Body of pancreas (tissue), 4 donors: ENCODE measurements at regions not wholly inside any gene's neighbourhood (a gene's known extent, or its start where the extent isn't known, plus 50 kb on each side); places are given as distances from the start of the nearest gene placed in this dataset.

Experiments used
- ATAC-seq: fragments of 150-250 bp; one replicate; pipeline ENCODE4 v1.9.1; 2016
- DNase-seq, 4 donors: peaks; one replicate each; pipeline ENCODE4 v3.0.0-alpha.2; 2019
- H3K27ac ChIP-seq, 4 donors: fragments of 200-600 bp; sonication (generic); 1 replicate in 3 of 4; 2 replicates in 1 of 4; pipeline versions ENCODE4 v1.5.1 to v1.6.1; 2016 to 2019; ENCODE audit warnings: mild to moderate bottlenecking in 1 of 4, mixed read lengths in 1 of 4, moderate library complexity in 1 of 4
- H3K27me3 ChIP-seq, 2 donors: fragments of 200-600 bp; sonication (generic); one replicate each; pipeline ENCODE4 v1.6.0; 2016; ENCODE audit warnings: mild to moderate bottlenecking in 1 of 2
- H3K36me3 ChIP-seq, 2 donors: fragments of 200-600 bp; sonication (generic); replicated peaks in 1 of 2; 2 replicates each; pipeline ENCODE4 v1.5.1; 2016; ENCODE audit warnings: low read depth in 2 of 2; ENCODE audit not compliant: insufficient read depth in 1 of 2
- H3K4me1 ChIP-seq: fragments of 200-600 bp; sonication (generic); one replicate; pipeline ENCODE4 v1.6.0; 2016
- H3K4me3 ChIP-seq, 2 donors: fragments of 200-600 bp; sonication (generic); 1 replicate in 1 of 2; 2 replicates in 1 of 2; pipeline ENCODE4 v1.5.1; 2016 to 2019
- H3K9me3 ChIP-seq, 3 donors: fragments of 200-600 bp; sonication (generic); 1 replicate in 2 of 3; 2 replicates in 1 of 3; pipeline ENCODE4 v1.5.1; 2016
- POLR2A ChIP-seq, 3 donors: fragments of 450-650 bp; IDR thresholded peaks; one replicate each; pipeline ENCODE4 v1.6.1; 2016; ENCODE audit warnings: antibody characterized with exemption in 3 of 3, mild to moderate bottlenecking in 2 of 3
- WGBS, 2 donors: methylation state at CpG; one replicate each; pipeline ENCODE4 v1.1.5; 2017; 5-methylcytosine and 5-hydroxymethylcytosine counted together
- intact Hi-C: fragments of 100-400 bp; cut with DNase I; formaldehyde crosslinking; loops from one replicate; pipeline ENCODE4 v1.15.1; 2023
- TF ChIP-seq, protein P1 (sequence below), 7 experiments: fragments of 450-650 bp in 4 of 7; fragments of 200-600 bp in 3 of 7; sonication (generic) in 3 of 7; IDR thresholded peaks; one replicate each; pipeline ENCODE4 v1.5.1; 2016 to 2019; ENCODE audit warnings: antibody characterized with exemption in 7 of 7

DNA sequence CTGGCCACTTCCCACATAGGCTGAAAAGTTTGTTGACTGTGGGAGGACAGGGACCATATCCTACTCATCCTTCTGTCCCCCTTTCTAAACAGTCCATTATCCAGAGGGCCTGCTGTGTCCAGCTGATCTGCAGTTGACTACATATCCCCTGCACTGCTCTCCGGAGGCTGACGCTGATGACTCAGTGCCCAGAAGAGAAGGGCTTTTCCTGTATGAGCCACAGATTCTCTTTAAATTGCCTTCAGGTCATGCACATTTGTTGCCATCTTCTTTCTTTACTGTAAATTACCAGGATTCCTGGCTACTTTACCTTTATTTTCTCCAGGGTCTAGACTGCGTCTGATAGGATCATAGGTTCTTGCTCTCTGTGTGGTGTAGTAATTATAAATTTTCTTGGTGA, 125.2 kb downstream of the LACC1 start:
- Histone ChIP-seq H3K36me3 (no peaks in the 10 kb centered on the region), H3K9me3 (no peaks in the 10 kb centered on the region), H3K4me1 (no peaks in the 10 kb centered on the region), H3K27me3 (no peaks in the 10 kb centered on the region), H3K4me3 (no peak overlapping the region), H3K27ac (no peak overlapping the region)
- intact Hi-C loops = no loop called here
- no peak for DNase-seq
- no peak for ATAC-seq
- TF ChIP-seq, protein P1, sequence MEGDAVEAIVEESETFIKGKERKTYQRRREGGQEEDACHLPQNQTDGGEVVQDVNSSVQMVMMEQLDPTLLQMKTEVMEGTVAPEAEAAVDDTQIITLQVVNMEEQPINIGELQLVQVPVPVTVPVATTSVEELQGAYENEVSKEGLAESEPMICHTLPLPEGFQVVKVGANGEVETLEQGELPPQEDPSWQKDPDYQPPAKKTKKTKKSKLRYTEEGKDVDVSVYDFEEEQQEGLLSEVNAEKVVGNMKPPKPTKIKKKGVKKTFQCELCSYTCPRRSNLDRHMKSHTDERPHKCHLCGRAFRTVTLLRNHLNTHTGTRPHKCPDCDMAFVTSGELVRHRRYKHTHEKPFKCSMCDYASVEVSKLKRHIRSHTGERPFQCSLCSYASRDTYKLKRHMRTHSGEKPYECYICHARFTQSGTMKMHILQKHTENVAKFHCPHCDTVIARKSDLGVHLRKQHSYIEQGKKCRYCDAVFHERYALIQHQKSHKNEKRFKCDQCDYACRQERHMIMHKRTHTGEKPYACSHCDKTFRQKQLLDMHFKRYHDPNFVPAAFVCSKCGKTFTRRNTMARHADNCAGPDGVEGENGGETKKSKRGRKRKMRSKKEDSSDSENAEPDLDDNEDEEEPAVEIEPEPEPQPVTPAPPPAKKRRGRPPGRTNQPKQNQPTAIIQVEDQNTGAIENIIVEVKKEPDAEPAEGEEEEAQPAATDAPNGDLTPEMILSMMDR (IDR thresholded peaks at IDR 0.05) = no peak
- no peak for TF ChIP-seq POLR2A (IDR thresholded peaks at IDR 0.05)
- 90 to 91% methylated on average over 3 of the region's 3 CpGs for WGBS, 2 donors

GRCh38 chr13:44007451-44007850, 127.7 kb downstream of the LACC1 start:
- no peaks in the 10 kb centered on the region for H3K4me1 ChIP-seq
- TF ChIP-seq, protein P1 (IDR thresholded peaks at IDR 0.05) = no peak
- TF ChIP-seq POLR2A (IDR thresholded peaks at IDR 0.05) = no peak
- no peaks in the 10 kb centered on the region for H3K36me3 ChIP-seq
- no peak overlapping the region for H3K27ac ChIP-seq
- DNase-seq (no peak), ATAC-seq (no peak)
- H3K4me3 ChIP-seq = no peak overlapping the region
- intact Hi-C loops = no loop called here
- WGBS, 2 donors = 78 to 94% methylated on average over 1 of the region's 1 CpG
- H3K27me3 ChIP-seq = no peaks in the 10 kb centered on the region
- no peaks in the 10 kb centered on the region for H3K9me3 ChIP-seq

DNA sequence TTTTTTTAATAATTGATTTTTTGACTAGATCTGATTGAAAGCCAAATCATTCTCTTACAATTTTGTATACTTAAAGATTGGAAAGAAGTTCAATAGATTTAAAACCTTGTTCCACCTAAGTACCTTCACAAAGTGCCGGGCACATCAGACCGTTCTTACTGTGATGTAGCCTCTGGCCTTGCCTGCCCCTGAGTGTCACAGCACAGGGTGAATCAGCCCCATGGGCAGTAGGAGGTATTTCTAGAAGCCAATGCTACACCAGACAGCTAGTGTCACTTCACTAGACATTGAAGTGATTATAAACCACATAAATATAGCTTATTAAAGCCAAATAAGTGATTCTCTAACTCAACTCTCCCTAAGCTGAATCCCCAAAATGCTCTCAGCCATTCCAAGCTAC, 131.3 kb downstream of the LACC1 start:
- DNase-seq = no peak
- Histone ChIP-seq H3K36me3 (no peaks in the 10 kb centered on the region), H3K4me3 (no peak overlapping the region), H3K27ac (no peak overlapping the region), H3K4me1 (peaks cover 4% of the 10 kb centered on the region), H3K27me3 (no peaks in the 10 kb centered on the region), H3K9me3 (no peaks in the 10 kb centered on the region)
- TF ChIP-seq, protein P1 (IDR thresholded peaks at IDR 0.05) = no peak
- no peak for TF ChIP-seq POLR2A (IDR thresholded peaks at IDR 0.05)
- 90 to 97% methylated on average over 2 of the region's 2 CpGs for WGBS, 2 donors
- ATAC-seq = no peak
- intact Hi-C loops = no loop called here

GRCh38 chr13:44012910-44013757, 133.4 kb downstream of the LACC1 start:
- Histone ChIP-seq H3K4me1 (peaks cover 4% of the 10 kb centered on the region), H3K27me3 (no peaks in the 10 kb centered on the region), H3K4me3 (no peak overlapping the region), H3K9me3 (no peaks in the 10 kb centered on the region), H3K36me3 (no peaks in the 10 kb centered on the region), H3K27ac (peak overlapping the region in 2 of 4 donors; percentile 25 to 39)
- ATAC-seq = no peak
- TF ChIP-seq, protein P1 (IDR thresholded peaks at IDR 0.05) = no peak
- no peak for TF ChIP-seq POLR2A (IDR thresholded peaks at IDR 0.05)
- no peak for DNase-seq
- 71 to 79% methylated on average over 8 of the region's 8 CpGs for WGBS, 2 donors
- intact Hi-C loops = no loop called here
